ENCODE measurements at regions not wholly inside any gene's neighbourhood (a gene's known extent, or its start where the extent isn't known, plus 50 kb on each side); places are given as distances from the start of the nearest gene placed in this dataset.

DNA sequence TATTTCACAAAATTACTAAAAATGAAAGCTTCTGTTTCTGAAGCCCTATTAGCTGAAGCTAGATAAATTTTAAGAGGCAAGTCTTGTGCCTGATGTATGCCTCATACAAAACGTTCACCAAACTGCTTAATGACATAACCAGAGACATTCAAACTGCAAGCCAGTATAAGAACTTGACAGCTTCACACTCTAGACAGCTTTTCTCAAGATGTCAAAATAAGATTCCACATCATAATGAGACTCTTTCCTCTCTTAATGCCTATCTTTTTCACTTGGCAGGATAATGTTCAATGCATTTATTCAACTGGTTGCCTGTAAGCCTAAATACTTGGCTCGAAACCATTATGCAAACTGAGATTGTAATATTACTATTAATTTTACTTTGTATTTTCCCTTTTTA is 424.0 kb downstream of the LTN1 start:
- TF ChIP-seq CTCF (IDR thresholded peaks at IDR 0.05) (no peak), POLR2AphosphoS5 (IDR thresholded peaks at IDR 0.05) (no peak), POLR2A (IDR thresholded peaks at IDR 0.05) (no peak)
